Bronchial epithelial cell (primary cell): ENCODE measurements at regions not wholly inside any gene's neighbourhood (a gene's known extent, or its start where the extent isn't known, plus 50 kb on each side); places are given as distances from the start of the nearest gene placed in this dataset.

ENCODE experiments used
- DNase-seq: peaks from one replicate; pipeline ENCODE4 v3.0.0-alpha.2; 2010; ENCODE audit warnings: low read depth
- FAIRE-seq: peaks from 2 replicates; lab custom pipeline; 2011; peaks lifted over from hg19 to GRCh38; lab: Jason Lieb, UNC
- H3K27me3 ChIP-seq: 2 replicates; pipeline ENCODE4 v1.5.1; 2011; ENCODE audit warnings: low read length; ENCODE audit not compliant: control insufficient read depth, insufficient read depth
- H3K36me3 ChIP-seq: 2 replicates; pipeline ENCODE4 v1.5.1; 2011; ENCODE audit warnings: low read length; ENCODE audit not compliant: control insufficient read depth, insufficient read depth
- H3K4me3 ChIP-seq: 2 replicates; pipeline ENCODE4 v1.5.1; 2011; ENCODE audit warnings: mild to moderate bottlenecking, low read depth, low read length, control low read depth
- TF ChIP-seq, protein P1 (sequence below): IDR thresholded peaks from 2 replicates; pipeline ENCODE4 v1.5.1; 2011; ENCODE audit warnings: mild to moderate bottlenecking, moderate library complexity, low read length, control low read depth, inconsistent platforms; ENCODE audit not compliant: insufficient read depth, severe bottlenecking

DNA sequence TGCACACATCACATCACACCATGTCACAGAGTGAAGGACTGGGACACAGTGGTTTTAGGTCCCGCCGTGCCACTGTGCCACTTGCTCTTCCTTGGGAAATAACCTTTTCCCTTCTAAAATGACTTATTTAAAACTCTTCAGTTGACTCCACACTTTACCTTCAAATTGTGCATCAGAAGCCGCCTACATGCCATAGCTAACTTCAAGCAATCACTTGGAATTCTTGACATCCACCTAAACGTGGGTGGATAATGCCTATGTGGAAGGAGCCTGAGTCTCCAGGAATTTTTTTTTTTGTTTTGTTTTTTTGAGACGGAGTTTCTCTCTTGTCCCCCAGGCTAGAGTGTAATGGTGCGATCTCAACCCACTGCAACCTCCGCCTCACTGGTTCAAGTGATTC lies 777.4 kb upstream of the TENM3 start:
- FAIRE-seq: no peak
- Histone ChIP-seq H3K27me3 (no peaks in the 10 kb centered on the region), H3K36me3 (no peaks in the 10 kb centered on the region), H3K4me3 (no peak overlapping the region)
- TF ChIP-seq, protein P1, sequence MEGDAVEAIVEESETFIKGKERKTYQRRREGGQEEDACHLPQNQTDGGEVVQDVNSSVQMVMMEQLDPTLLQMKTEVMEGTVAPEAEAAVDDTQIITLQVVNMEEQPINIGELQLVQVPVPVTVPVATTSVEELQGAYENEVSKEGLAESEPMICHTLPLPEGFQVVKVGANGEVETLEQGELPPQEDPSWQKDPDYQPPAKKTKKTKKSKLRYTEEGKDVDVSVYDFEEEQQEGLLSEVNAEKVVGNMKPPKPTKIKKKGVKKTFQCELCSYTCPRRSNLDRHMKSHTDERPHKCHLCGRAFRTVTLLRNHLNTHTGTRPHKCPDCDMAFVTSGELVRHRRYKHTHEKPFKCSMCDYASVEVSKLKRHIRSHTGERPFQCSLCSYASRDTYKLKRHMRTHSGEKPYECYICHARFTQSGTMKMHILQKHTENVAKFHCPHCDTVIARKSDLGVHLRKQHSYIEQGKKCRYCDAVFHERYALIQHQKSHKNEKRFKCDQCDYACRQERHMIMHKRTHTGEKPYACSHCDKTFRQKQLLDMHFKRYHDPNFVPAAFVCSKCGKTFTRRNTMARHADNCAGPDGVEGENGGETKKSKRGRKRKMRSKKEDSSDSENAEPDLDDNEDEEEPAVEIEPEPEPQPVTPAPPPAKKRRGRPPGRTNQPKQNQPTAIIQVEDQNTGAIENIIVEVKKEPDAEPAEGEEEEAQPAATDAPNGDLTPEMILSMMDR: no peak
- no peak for DNase-seq

DNA sequence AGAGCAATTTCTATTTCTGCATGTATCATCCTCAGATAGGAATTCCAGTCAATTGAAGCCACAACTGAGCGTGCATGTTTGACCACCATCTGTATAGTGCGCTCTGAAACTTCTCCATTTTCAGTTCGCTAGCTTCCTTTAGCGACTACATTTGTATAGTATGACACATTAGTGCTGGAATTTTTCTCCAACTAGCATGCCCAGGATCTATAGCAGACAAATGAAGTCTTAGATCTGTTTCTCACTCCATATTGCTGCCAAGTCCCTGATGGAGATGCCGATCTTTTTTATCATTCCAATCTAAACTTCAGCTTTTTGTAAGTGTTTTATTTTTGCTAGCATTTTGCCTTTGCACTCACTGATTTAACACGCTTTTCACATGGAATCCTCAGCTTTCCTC lies 774.8 kb upstream of the TENM3 start:
- no peaks in the 10 kb centered on the region for H3K27me3 ChIP-seq
- TF ChIP-seq, protein P1: no peak
- H3K4me3 ChIP-seq: no peak overlapping the region
- DNase-seq (no peak), FAIRE-seq (no peak)
- no peaks in the 10 kb centered on the region for H3K36me3 ChIP-seq

DNA sequence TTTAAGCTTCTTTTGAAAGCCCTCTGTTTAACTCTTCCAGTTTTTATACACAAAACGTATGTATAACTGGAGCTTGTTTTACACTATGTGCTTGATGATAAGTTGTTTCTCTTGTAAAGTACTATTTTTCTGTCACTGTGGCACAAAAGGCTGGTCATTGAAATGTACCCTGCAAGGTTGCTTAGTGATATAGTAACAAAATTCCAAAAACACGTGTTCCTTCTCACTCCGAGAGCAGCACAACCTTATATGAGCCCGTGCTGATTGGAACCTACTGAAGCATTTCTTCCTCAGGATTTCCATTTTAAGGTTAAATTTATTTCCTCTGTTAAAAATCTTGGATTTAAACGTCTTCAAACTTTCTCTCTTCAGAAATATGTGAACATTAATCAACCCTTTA lies 772.9 kb upstream of the TENM3 start:
- H3K4me3 ChIP-seq: no peak overlapping the region
- DNase-seq: no peak
- no peak for FAIRE-seq
- H3K27me3 ChIP-seq: no peaks in the 10 kb centered on the region
- no peaks in the 10 kb centered on the region for H3K36me3 ChIP-seq
- TF ChIP-seq, protein P1: no peak

DNA sequence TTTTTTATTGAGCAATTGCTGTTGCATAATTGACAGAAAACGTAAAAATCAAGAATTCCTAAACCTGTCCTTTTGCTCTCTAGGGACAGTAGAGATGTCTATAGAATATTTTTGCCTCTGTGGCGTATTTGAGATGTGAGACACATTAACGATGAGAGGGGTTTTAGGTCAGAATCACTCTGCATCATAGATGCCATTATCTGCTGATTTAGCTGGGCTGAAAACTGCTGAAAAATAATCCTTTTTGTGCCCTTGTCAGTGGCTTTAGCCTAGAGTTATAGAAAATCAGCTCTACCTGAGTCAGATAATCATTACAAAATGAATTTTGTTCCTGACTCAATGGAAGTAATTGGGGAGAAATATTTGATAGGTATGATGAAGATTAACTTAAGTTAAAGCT lies 767.8 kb upstream of the TENM3 start:
- FAIRE-seq (no peak), DNase-seq (no peak)
- H3K27me3 ChIP-seq: no peaks in the 10 kb centered on the region
- TF ChIP-seq, protein P1: no peak
- H3K4me3 ChIP-seq: no peak overlapping the region
- H3K36me3 ChIP-seq: no peaks in the 10 kb centered on the region

- no peak overlapping the region for H3K4me3 ChIP-seq
- FAIRE-seq (no peak), DNase-seq (no peak)
- TF ChIP-seq, protein P1: no peak
- no peaks in the 10 kb centered on the region for H3K27me3 ChIP-seq
- H3K36me3 ChIP-seq: no peaks in the 10 kb centered on the region
Observed at GRCh38 chr4:181475781-181476507, 767.3 kb upstream of the TENM3 start.

DNA sequence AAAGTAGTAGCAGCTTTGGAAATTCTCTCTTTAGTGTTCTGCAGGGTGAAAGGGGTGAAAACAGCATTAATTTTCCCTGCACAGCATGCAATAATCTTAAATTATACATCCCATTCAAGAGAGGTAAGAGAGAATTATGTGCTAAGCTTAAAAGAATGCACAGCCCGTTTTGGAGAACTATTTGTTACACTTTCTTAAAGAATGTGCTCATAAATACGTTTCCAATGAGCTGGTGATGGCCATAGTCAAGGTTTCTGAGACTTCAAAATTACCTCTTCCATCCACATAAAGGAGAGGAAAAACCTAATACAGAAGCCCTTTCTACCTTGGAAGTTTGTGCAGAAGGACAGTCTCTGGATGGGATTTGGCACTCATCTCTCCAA lies 766.7 kb upstream of the TENM3 start:
- H3K4me3 ChIP-seq: no peak overlapping the region
- DNase-seq: no peak
- H3K36me3 ChIP-seq: no peaks in the 10 kb centered on the region
- TF ChIP-seq, protein P1: no peak
- no peak for FAIRE-seq
- H3K27me3 ChIP-seq: no peaks in the 10 kb centered on the region
